Duodenal mucosa (tissue), 2 donors: ENCODE measurements at regions not wholly inside any gene's neighbourhood (a gene's known extent, or its start where the extent isn't known, plus 50 kb on each side); places are given as distances from the start of the nearest gene placed in this dataset.

Experiments used
- H3K27ac ChIP-seq: one replicate; pipeline ENCODE4 v1.7.0; 2013; ENCODE audit warnings: low read depth, low read length
- H3K27me3 ChIP-seq, 2 donors: one replicate each; pipeline ENCODE4 v1.7.0; 2013; ENCODE audit warnings: low read length in 2 of 2, control low read depth in 1 of 2; ENCODE audit not compliant: insufficient read depth in 2 of 2, control insufficient read depth in 1 of 2
- H3K36me3 ChIP-seq, 2 donors: one replicate each; pipeline ENCODE4 v1.7.0; 2013; ENCODE audit warnings: low read length in 2 of 2, control low read depth in 1 of 2; ENCODE audit not compliant: insufficient read depth in 2 of 2, control insufficient read depth in 1 of 2
- H3K4me1 ChIP-seq, 2 donors: one replicate each; pipeline ENCODE4 v1.7.0; 2013; ENCODE audit warnings: low read length in 2 of 2, control low read depth in 1 of 2; ENCODE audit not compliant: insufficient read depth in 2 of 2, control insufficient read depth in 1 of 2
- H3K4me3 ChIP-seq, 2 donors: one replicate each; pipeline ENCODE4 v1.7.0; 2013; ENCODE audit warnings: low read length in 2 of 2, low read depth in 1 of 2
- H3K9ac ChIP-seq, 2 donors: one replicate each; pipeline ENCODE4 v1.7.0; 2013; ENCODE audit warnings: low read length in 2 of 2, low read depth in 1 of 2
- H3K9me3 ChIP-seq, 2 donors: one replicate each; pipeline ENCODE4 v1.7.0; 2013; ENCODE audit warnings: low read length in 2 of 2, control low read depth in 1 of 2; ENCODE audit not compliant: control insufficient read depth in 1 of 2

DNA sequence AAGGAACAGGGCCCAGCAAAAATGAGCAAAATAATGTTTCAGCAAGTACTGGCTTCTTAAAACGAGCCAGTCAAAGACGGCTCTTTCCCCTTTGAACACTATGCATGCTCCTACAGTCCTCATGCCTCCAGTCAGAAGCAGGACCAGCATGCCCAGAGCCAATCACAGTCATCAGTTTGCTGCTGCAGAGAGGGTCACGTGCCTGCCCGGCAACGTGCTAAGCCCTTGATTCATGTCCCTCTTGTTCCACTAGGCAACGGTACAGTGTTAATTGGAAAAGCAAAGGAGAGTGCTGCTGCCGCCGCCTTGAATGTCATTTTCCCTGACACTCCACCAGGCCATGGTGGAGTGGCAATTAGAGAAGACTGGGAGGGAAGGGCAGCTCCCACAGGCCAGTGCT, 500.1 kb downstream of the OCA2 start:
- H3K9me3 ChIP-seq, result peaks cover 34 to 41% of the 10 kb centered on the region in 2 donors
- no peak overlapping the region for H3K9ac ChIP-seq
- H3K27me3 ChIP-seq, result no peaks in the 10 kb centered on the region
- H3K27ac ChIP-seq, result no peak overlapping the region
- H3K4me1 ChIP-seq, result no peaks in the 10 kb centered on the region
- H3K36me3 ChIP-seq, result no peaks in the 10 kb centered on the region
- no peak overlapping the region for H3K4me3 ChIP-seq

DNA sequence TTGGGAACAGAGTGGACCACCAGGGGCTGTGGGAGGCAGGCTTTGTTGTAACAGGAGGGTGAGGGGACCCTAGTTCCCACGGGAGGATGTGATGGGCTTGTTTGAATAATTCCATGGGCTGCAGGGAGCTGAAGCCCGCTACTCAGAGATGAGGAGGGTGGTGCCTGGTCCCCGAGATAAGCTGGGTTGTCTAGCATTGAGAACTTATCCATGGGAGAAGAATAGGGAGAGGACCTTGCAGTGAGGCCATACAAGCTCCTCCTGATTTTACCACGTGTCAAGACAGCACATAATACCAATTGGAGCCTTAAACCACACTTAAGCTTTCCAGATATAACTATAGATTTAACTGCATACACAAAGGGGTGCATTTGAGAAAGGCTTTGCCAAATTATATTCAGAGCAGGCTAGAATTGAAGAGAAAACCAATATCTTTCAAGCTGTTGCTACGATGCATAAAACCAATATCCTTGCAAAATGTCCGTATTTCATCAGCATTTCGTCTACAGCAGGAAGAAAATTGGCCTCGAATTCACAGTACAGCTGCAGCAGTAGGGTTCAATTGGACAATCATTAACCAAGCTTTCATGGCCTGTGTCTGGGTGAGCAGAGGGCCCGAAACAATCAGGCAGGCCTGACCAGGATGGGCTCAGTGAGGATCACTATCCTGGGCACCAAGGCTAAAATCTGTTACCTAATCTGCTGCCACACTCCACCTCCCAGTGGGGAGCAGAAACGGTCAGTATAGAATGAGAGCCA, 500.7 kb downstream of the OCA2 start:
- Histone ChIP-seq H3K9ac (no peak overlapping the region), H3K4me1 (no peaks in the 10 kb centered on the region), H3K27ac (no peak overlapping the region), H3K9me3 (peaks cover 29 to 46% of the 10 kb centered on the region in 2 donors), H3K36me3 (no peaks in the 10 kb centered on the region), H3K4me3 (no peak overlapping the region), H3K27me3 (no peaks in the 10 kb centered on the region)

DNA sequence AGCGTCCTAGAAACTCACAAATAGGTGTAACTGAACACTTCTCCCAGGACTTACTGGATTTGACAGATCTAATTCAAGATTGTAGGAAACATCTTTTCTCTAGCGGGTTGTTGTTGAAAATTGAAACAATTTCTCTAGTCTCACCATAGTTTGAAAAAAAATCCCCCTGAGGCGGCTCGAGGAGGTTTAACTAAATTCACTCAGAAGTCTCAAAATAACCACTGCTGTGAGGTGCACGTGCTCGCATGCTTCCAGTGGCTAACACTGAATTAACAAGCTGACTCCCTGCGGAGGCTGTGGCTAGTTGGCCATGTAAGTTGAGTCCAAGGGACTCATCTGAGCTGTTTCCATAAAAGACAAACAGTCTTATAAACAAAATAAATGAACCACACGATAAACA, 503.9 kb downstream of the OCA2 start:
- H3K27ac ChIP-seq, result no peak overlapping the region
- H3K9ac ChIP-seq, result no peak overlapping the region
- no peaks in the 10 kb centered on the region for H3K27me3 ChIP-seq
- H3K4me3 ChIP-seq, result no peak overlapping the region
- no peaks in the 10 kb centered on the region for H3K36me3 ChIP-seq
- H3K9me3 ChIP-seq, result peaks cover 36 to 58% of the 10 kb centered on the region in 2 donors
- no peaks in the 10 kb centered on the region for H3K4me1 ChIP-seq

DNA sequence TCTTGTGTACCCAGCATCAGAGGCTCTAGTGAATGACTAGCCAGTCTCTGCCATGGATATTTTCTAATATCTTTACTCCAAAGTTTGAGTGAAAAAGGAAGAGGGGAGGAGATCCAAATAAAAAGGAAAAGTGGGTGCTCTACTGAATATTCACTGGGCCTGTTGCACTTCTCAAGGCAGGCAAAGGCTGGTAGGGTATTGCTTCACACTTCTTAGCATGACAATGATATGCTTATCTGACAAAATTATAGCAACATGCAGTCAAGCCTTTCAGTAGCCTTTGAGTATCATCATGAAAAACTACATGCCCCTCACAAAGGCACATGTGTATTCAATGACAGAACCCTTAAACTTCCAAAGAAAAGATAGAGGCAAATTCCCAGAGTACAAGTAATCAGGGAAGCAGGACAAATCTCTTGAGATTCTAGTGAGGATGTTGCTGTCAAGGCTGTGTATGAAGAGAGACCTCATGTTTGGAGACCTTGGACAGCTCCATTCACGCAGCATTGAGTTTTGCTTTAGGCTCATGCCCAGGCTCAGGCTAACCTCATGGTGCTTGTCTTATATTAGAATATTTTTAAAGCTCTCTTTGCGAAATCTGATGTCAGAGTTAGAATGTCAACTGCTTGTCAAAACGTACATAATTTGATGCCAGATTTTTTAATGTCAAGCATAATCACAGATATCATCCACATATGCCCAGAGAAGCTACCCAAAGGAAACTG, 506.9 kb downstream of the OCA2 start:
- no peaks in the 10 kb centered on the region for H3K27me3 ChIP-seq
- H3K27ac ChIP-seq, result no peak overlapping the region
- no peak overlapping the region for H3K9ac ChIP-seq
- H3K4me3 ChIP-seq, result no peak overlapping the region
- peaks cover 29 to 47% of the 10 kb centered on the region in 2 donors for H3K9me3 ChIP-seq
- H3K36me3 ChIP-seq, result no peaks in the 10 kb centered on the region
- no peaks in the 10 kb centered on the region for H3K4me1 ChIP-seq
